ENCODE measurements at regions not wholly inside any gene's neighbourhood (a gene's known extent, or its start where the extent isn't known, plus 50 kb on each side); places are given as distances from the start of the nearest gene placed in this dataset.

DNA sequence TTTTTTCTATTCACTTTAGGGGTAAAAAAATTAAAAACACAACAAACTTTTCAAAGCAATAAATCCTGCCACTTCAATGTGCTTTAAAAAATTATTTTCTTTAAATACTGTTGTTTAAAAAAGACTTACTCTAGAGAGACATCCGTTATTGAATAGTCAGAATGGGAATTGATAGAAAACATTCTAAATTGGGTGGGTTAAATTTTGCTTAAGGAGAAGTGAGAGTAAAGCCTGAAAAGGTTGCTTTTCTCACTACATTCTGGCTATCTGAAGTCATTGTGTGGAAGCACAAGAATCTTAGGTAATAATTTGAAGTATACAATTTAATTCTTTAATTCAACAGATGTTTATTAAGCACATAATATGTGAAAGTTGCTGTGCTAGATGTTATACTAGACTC is 509.3 kb downstream of the NR2F1-AS1 start:
- DNase-seq (ENCODE audit: low read depth in 1 of 2, low spot score in 1 of 2), result no peak
- H3K27me3 ChIP-seq (ENCODE audit: insufficient read depth, poor library complexity, severe bottlenecking), result no peaks in the 10 kb centered on the region
- no peak overlapping the region for H3K27ac ChIP-seq (replicated peaks)
- TF ChIP-seq POLR2AphosphoS5 (IDR thresholded peaks at IDR 0.05; ENCODE audit: low read depth), result no peak
- TF ChIP-seq, protein P1, sequence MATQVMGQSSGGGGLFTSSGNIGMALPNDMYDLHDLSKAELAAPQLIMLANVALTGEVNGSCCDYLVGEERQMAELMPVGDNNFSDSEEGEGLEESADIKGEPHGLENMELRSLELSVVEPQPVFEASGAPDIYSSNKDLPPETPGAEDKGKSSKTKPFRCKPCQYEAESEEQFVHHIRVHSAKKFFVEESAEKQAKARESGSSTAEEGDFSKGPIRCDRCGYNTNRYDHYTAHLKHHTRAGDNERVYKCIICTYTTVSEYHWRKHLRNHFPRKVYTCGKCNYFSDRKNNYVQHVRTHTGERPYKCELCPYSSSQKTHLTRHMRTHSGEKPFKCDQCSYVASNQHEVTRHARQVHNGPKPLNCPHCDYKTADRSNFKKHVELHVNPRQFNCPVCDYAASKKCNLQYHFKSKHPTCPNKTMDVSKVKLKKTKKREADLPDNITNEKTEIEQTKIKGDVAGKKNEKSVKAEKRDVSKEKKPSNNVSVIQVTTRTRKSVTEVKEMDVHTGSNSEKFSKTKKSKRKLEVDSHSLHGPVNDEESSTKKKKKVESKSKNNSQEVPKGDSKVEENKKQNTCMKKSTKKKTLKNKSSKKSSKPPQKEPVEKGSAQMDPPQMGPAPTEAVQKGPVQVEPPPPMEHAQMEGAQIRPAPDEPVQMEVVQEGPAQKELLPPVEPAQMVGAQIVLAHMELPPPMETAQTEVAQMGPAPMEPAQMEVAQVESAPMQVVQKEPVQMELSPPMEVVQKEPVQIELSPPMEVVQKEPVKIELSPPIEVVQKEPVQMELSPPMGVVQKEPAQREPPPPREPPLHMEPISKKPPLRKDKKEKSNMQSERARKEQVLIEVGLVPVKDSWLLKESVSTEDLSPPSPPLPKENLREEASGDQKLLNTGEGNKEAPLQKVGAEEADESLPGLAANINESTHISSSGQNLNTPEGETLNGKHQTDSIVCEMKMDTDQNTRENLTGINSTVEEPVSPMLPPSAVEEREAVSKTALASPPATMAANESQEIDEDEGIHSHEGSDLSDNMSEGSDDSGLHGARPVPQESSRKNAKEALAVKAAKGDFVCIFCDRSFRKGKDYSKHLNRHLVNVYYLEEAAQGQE (IDR thresholded peaks at IDR 0.05; ENCODE audit: insufficient replicate concordance, low read depth), result no peak
- TF ChIP-seq, protein P2, sequence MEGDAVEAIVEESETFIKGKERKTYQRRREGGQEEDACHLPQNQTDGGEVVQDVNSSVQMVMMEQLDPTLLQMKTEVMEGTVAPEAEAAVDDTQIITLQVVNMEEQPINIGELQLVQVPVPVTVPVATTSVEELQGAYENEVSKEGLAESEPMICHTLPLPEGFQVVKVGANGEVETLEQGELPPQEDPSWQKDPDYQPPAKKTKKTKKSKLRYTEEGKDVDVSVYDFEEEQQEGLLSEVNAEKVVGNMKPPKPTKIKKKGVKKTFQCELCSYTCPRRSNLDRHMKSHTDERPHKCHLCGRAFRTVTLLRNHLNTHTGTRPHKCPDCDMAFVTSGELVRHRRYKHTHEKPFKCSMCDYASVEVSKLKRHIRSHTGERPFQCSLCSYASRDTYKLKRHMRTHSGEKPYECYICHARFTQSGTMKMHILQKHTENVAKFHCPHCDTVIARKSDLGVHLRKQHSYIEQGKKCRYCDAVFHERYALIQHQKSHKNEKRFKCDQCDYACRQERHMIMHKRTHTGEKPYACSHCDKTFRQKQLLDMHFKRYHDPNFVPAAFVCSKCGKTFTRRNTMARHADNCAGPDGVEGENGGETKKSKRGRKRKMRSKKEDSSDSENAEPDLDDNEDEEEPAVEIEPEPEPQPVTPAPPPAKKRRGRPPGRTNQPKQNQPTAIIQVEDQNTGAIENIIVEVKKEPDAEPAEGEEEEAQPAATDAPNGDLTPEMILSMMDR (IDR thresholded peaks at IDR 0.05; ENCODE audit: insufficient read depth, low read length), result no peak
- TF ChIP-seq GABPA (IDR thresholded peaks at IDR 0.05; ENCODE audit: low read depth), result no peak
- TF ChIP-seq SPI1 (IDR thresholded peaks at IDR 0.05; ENCODE audit: borderline replicate concordance, low read depth), result no peak
- no peak overlapping the region for H3K4me3 ChIP-seq (replicated peaks; ENCODE audit: insufficient read depth, low read length)

DNA sequence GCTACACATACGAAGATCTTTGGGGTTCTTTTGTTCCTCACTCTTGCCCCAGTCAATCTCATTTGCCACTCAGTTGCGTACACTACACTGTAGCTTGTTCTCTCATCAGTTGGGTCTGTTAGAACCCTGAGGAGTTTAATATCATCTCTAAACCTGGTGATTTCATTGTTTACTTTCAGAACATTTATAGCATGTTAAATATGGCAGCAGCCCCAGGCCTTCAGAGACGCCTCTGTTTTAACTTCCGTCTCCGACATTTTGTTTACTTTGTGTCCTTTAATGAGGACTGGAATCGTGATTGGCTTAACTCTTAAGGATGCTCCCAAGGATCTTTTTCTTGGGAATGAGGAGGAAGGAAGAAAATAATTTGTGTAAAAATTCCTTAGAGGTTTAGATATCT is 510.1 kb downstream of the NR2F1-AS1 start:
- H3K27me3 ChIP-seq (ENCODE audit: insufficient read depth, poor library complexity, severe bottlenecking), result no peaks in the 10 kb centered on the region
- no peak overlapping the region for H3K4me3 ChIP-seq (replicated peaks; ENCODE audit: insufficient read depth, low read length)
- H3K27ac ChIP-seq (replicated peaks), result no peak overlapping the region
- TF ChIP-seq POLR2AphosphoS5 (IDR thresholded peaks at IDR 0.05; ENCODE audit: low read depth), result no peak
- TF ChIP-seq GABPA (IDR thresholded peaks at IDR 0.05; ENCODE audit: low read depth), result no peak
- TF ChIP-seq, protein P1 (IDR thresholded peaks at IDR 0.05; ENCODE audit: insufficient replicate concordance, low read depth), result no peak
- no peak for TF ChIP-seq SPI1 (IDR thresholded peaks at IDR 0.05; ENCODE audit: borderline replicate concordance, low read depth)
- TF ChIP-seq, protein P2 (IDR thresholded peaks at IDR 0.05; ENCODE audit: insufficient read depth, low read length), result no peak
- DNase-seq (ENCODE audit: low read depth in 1 of 2, low spot score in 1 of 2), result no peak

DNA sequence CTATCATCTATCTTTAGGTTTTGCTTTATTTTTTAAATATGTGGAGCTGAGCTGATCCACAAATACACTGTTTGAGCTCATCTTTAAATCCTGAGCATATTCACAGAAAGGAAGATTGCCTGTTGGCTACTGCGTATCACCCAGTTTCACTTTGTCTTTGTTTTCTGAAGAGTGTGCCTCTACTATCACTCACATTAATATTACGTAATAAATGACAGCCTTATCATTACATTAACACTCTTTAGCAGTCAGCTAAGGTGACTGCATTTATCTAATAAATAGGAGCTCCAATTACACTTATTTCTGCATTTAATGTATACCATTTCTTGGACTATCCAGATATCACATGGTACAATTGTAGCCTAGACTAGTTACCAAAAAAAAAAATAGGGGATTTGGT is 511.7 kb downstream of the NR2F1-AS1 start:
- Histone ChIP-seq H3K4me3 (replicated peaks; ENCODE audit: insufficient read depth, low read length) (no peak overlapping the region), H3K27ac (replicated peaks) (no peak overlapping the region), H3K27me3 (ENCODE audit: insufficient read depth, poor library complexity, severe bottlenecking) (no peaks in the 10 kb centered on the region)
- DNase-seq (ENCODE audit: low read depth in 1 of 2, low spot score in 1 of 2), result no peak
- TF ChIP-seq GABPA (IDR thresholded peaks at IDR 0.05; ENCODE audit: low read depth) (no peak), SPI1 (IDR thresholded peaks at IDR 0.05; ENCODE audit: borderline replicate concordance, low read depth) (no peak), POLR2AphosphoS5 (IDR thresholded peaks at IDR 0.05; ENCODE audit: low read depth) (no peak)
- TF ChIP-seq, protein P2 (IDR thresholded peaks at IDR 0.05; ENCODE audit: insufficient read depth, low read length), result no peak
- TF ChIP-seq, protein P1 (IDR thresholded peaks at IDR 0.05; ENCODE audit: insufficient replicate concordance, low read depth), result no peak

Measured in HL-60 (cell line).